HepG2 (cell line): ENCODE measurements at regions not wholly inside any gene's neighbourhood (a gene's known extent, or its start where the extent isn't known, plus 50 kb on each side); places are given as distances from the start of the nearest gene placed in this dataset.

ENCODE experiments used
- CBFB ChIP-seq: sonication (generic); formaldehyde crosslinking; IDR thresholded peaks from 2 replicates; pipeline ENCODE4 v1.4.0; 2020; ENCODE audit warnings: missing genetic modification reagents
- CHD4 ChIP-seq: fragments of 200-600 bp; sonication (generic); IDR thresholded peaks from 2 replicates; pipeline ENCODE4 v1.7.0; 2017; ENCODE audit warnings: mild to moderate bottlenecking, low read length, borderline replicate concordance
- CREM ChIP-seq, 2 experiments: sonication (generic) in 1 of 2; formaldehyde crosslinking in 1 of 2; IDR thresholded peaks; 2 replicates each; pipeline versions ENCODE4 v1.4.0 to v1.6.1; 2016 to 2020; ENCODE audit warnings: antibody characterized with exemption in 1 of 2, mild to moderate bottlenecking in 1 of 2, missing genetic modification reagents in 1 of 2
- EP300 ChIP-seq, 3 experiments: sonication (generic) in 1 of 3; formaldehyde crosslinking in 1 of 3; IDR thresholded peaks; 2 replicates each; pipeline versions ENCODE4 v1.5.1 to v1.6.1; 2011 to 2020; ENCODE audit warnings: low read depth in 2 of 3, low read length in 2 of 3, borderline replicate concordance in 1 of 3, improper control_type of control experiment in 1 of 3, mild to moderate bottlenecking in 1 of 3, missing genetic modification reagents in 1 of 3, moderate library complexity in 1 of 3
- FOSL1 ChIP-seq: sonication (generic); formaldehyde crosslinking; IDR thresholded peaks from 2 replicates; pipeline ENCODE4 v1.9.0; 2021; ENCODE audit warnings: missing genetic modification reagents, borderline replicate concordance
- NR2F6 ChIP-seq, 2 experiments: IDR thresholded peaks; 2 replicates each; pipeline ENCODE4 v1.6.1; 2016; ENCODE audit warnings: antibody characterized with exemption in 1 of 2, mild to moderate bottlenecking in 1 of 2
- RFX5 ChIP-seq: IDR thresholded peaks from 2 replicates; pipeline ENCODE4 v1.6.1; 2011; ENCODE audit warnings: low read depth, low read length, improper control_type of control experiment
- SMYD3 ChIP-seq: sonication (generic); formaldehyde crosslinking; IDR thresholded peaks from 2 replicates; pipeline ENCODE4 v1.8.1; 2023; ENCODE audit warnings: mild to moderate bottlenecking, missing genetic modification reagents
- ZNF879 ChIP-seq: sonication (generic); formaldehyde crosslinking; IDR thresholded peaks from 2 replicates; pipeline ENCODE4 v1.8.1; 2023; ENCODE audit warnings: missing genetic modification reagents
- ZSCAN12 ChIP-seq: sonication (generic); formaldehyde crosslinking; IDR thresholded peaks from 2 replicates; pipeline ENCODE4 v1.9.0; 2021; ENCODE audit warnings: mild to moderate bottlenecking, missing genetic modification reagents
- TF ChIP-seq, protein P1 (sequence below): sonication (generic); formaldehyde crosslinking; IDR thresholded peaks from 2 replicates; pipeline ENCODE4 v1.5.0; 2020; ENCODE audit warnings: mild to moderate bottlenecking, missing genetic modification reagents, moderate library complexity
- TF ChIP-seq, protein P2 (sequence below): fragments of 450-650 bp; IDR thresholded peaks from 2 replicates; pipeline ENCODE4 v1.6.1; 2017; ENCODE audit warnings: mild to moderate bottlenecking
- TF ChIP-seq, protein P3 (sequence below): sonication (generic); formaldehyde crosslinking; IDR thresholded peaks from 2 replicates; pipeline ENCODE4 v1.5.1; 2020; ENCODE audit warnings: missing genetic modification reagents, mild to moderate bottlenecking, borderline replicate concordance

GRCh38 chr3:41148901-41149300, 50.4 kb upstream of the CTNNB1 start:
- TF ChIP-seq, protein P1, sequence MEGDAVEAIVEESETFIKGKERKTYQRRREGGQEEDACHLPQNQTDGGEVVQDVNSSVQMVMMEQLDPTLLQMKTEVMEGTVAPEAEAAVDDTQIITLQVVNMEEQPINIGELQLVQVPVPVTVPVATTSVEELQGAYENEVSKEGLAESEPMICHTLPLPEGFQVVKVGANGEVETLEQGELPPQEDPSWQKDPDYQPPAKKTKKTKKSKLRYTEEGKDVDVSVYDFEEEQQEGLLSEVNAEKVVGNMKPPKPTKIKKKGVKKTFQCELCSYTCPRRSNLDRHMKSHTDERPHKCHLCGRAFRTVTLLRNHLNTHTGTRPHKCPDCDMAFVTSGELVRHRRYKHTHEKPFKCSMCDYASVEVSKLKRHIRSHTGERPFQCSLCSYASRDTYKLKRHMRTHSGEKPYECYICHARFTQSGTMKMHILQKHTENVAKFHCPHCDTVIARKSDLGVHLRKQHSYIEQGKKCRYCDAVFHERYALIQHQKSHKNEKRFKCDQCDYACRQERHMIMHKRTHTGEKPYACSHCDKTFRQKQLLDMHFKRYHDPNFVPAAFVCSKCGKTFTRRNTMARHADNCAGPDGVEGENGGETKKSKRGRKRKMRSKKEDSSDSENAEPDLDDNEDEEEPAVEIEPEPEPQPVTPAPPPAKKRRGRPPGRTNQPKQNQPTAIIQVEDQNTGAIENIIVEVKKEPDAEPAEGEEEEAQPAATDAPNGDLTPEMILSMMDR = no peak
- TF ChIP-seq NR2F6 (IDR thresholded peaks at IDR 0.05) (no peak), NR2F6 (CRISPR knock-in tag; IDR thresholded peaks at IDR 0.05) (no peak), CREM (IDR thresholded peaks at IDR 0.05) (no peak), CREM (CRISPR knock-in tag; IDR thresholded peaks at IDR 0.05) (no peak), ZSCAN12 (no peak), CBFB (CRISPR knock-in tag) (no peak), ZNF879 (CRISPR knock-in tag) (no peak), CHD4 (no peak), SMYD3 (CRISPR knock-in tag) (no peak), RFX5 (no peak), EP300 (IDR thresholded peaks at IDR 0.05; ENCODE audit: low read depth in 2 of 2, low read length in 2 of 2) (no peak), EP300 (CRISPR knock-in tag; IDR thresholded peaks at IDR 0.05; ENCODE audit: borderline replicate concordance) (no peak), FOSL1 (CRISPR knock-in tag) (no peak)
- TF ChIP-seq, protein P2, sequence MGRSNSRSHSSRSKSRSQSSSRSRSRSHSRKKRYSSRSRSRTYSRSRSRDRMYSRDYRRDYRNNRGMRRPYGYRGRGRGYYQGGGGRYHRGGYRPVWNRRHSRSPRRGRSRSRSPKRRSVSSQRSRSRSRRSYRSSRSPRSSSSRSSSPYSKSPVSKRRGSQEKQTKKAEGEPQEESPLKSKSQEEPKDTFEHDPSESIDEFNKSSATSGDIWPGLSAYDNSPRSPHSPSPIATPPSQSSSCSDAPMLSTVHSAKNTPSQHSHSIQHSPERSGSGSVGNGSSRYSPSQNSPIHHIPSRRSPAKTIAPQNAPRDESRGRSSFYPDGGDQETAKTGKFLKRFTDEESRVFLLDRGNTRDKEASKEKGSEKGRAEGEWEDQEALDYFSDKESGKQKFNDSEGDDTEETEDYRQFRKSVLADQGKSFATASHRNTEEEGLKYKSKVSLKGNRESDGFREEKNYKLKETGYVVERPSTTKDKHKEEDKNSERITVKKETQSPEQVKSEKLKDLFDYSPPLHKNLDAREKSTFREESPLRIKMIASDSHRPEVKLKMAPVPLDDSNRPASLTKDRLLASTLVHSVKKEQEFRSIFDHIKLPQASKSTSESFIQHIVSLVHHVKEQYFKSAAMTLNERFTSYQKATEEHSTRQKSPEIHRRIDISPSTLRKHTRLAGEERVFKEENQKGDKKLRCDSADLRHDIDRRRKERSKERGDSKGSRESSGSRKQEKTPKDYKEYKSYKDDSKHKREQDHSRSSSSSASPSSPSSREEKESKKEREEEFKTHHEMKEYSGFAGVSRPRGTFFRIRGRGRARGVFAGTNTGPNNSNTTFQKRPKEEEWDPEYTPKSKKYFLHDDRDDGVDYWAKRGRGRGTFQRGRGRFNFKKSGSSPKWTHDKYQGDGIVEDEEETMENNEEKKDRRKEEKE = no peak
- TF ChIP-seq, protein P3, sequence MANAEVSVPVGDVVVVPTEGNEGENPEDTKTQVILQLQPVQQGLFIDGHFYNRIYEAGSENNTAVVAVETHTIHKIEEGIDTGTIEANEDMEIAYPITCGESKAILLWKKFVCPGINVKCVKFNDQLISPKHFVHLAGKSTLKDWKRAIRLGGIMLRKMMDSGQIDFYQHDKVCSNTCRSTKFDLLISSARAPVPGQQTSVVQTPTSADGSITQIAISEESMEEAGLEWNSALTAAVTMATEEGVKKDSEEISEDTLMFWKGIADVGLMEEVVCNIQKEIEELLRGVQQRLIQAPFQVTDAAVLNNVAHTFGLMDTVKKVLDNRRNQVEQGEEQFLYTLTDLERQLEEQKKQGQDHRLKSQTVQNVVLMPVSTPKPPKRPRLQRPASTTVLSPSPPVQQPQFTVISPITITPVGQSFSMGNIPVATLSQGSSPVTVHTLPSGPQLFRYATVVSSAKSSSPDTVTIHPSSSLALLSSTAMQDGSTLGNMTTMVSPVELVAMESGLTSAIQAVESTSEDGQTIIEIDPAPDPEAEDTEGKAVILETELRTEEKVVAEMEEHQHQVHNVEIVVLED (CRISPR knock-in tag) = no peak
